ENCODE measurements at regions not wholly inside any gene's neighbourhood (a gene's known extent, or its start where the extent isn't known, plus 50 kb on each side); places are given as distances from the start of the nearest gene placed in this dataset.

- no peak for TF ChIP-seq CTCF (IDR thresholded peaks at IDR 0.05; ENCODE audit: low read depth, low read length)
- Histone ChIP-seq H3K36me3 (no peaks in the 10 kb centered on the region), H3K27ac (no peak overlapping the region), H3K4me3 (ENCODE audit: low read depth, low read length) (no peak overlapping the region), H3K9me3 (ENCODE audit: severe bottlenecking) (no peaks in the 10 kb centered on the region), H3K27me3 (ENCODE audit: insufficient read depth, low read depth, severe bottlenecking) (no peaks in the 10 kb centered on the region)
- DNase-seq = no peak
Observed at GRCh38 chr6:153618371-153619322, 420.4 kb upstream of the OPRM1 start.

GRCh38 chr6:153616506-153616905 is 422.5 kb upstream of the OPRM1 start:
- H3K36me3 ChIP-seq = no peaks in the 10 kb centered on the region
- H3K4me3 ChIP-seq (ENCODE audit: low read depth, low read length) = no peak overlapping the region
- H3K27me3 ChIP-seq (ENCODE audit: insufficient read depth, low read depth, severe bottlenecking) = no peaks in the 10 kb centered on the region
- no peak overlapping the region for H3K27ac ChIP-seq
- DNase-seq = no peak
- no peak for TF ChIP-seq CTCF (IDR thresholded peaks at IDR 0.05; ENCODE audit: low read depth, low read length)
- H3K9me3 ChIP-seq (ENCODE audit: severe bottlenecking) = no peaks in the 10 kb centered on the region

GRCh38 chr6:153613719-153614455 is 425.2 kb upstream of the OPRM1 start:
- Histone ChIP-seq H3K9me3 (ENCODE audit: severe bottlenecking) (no peaks in the 10 kb centered on the region), H3K27ac (no peak overlapping the region), H3K4me3 (ENCODE audit: low read depth, low read length) (no peak overlapping the region), H3K27me3 (ENCODE audit: insufficient read depth, low read depth, severe bottlenecking) (no peaks in the 10 kb centered on the region), H3K36me3 (no peaks in the 10 kb centered on the region)
- TF ChIP-seq CTCF (IDR thresholded peaks at IDR 0.05; ENCODE audit: low read depth, low read length) = no peak
- DNase-seq = no peak

- no peak for DNase-seq
- Histone ChIP-seq H3K9me3 (ENCODE audit: severe bottlenecking) (no peaks in the 10 kb centered on the region), H3K27me3 (ENCODE audit: insufficient read depth, low read depth, severe bottlenecking) (no peaks in the 10 kb centered on the region), H3K36me3 (no peaks in the 10 kb centered on the region), H3K4me3 (ENCODE audit: low read depth, low read length) (no peak overlapping the region), H3K27ac (no peak overlapping the region)
- no peak for TF ChIP-seq CTCF (IDR thresholded peaks at IDR 0.05; ENCODE audit: low read depth, low read length)
Observed at GRCh38 chr6:153602401-153602800, 436.6 kb upstream of the OPRM1 start.

- TF ChIP-seq CTCF (IDR thresholded peaks at IDR 0.05; ENCODE audit: low read depth, low read length) = no peak
- Histone ChIP-seq H3K9me3 (ENCODE audit: severe bottlenecking) (no peaks in the 10 kb centered on the region), H3K27me3 (ENCODE audit: insufficient read depth, low read depth, severe bottlenecking) (no peaks in the 10 kb centered on the region), H3K4me3 (ENCODE audit: low read depth, low read length) (no peak overlapping the region), H3K27ac (no peak overlapping the region), H3K36me3 (no peaks in the 10 kb centered on the region)
- no peak for DNase-seq
Observed at GRCh38 chr6:153599901-153600300, 439.1 kb upstream of the OPRM1 start.
